Lower leg skin (tissue), 3 donors: ENCODE measurements at regions not wholly inside any gene's neighbourhood (a gene's known extent, or its start where the extent isn't known, plus 50 kb on each side); places are given as distances from the start of the nearest gene placed in this dataset.

Experiments
- CTCF ChIP-seq, 3 donors: fragments of 450-650 bp; IDR thresholded peaks; one replicate each; pipeline ENCODE4 v1.5.1; 2016; ENCODE audit warnings: antibody characterized with exemption in 3 of 3, mild to moderate bottlenecking in 3 of 3, moderate library complexity in 2 of 3
- POLR2A ChIP-seq, 2 donors: fragments of 450-650 bp; IDR thresholded peaks; one replicate each; pipeline ENCODE4 v1.6.1; 2016 to 2017; ENCODE audit warnings: antibody characterized with exemption in 2 of 2, mild to moderate bottlenecking in 1 of 2, moderate library complexity in 1 of 2

GRCh38 chr3:166052440-166052839 lies 215.2 kb upstream of the BCHE start:
- no peak for TF ChIP-seq POLR2A (IDR thresholded peaks at IDR 0.05)
- no peak for TF ChIP-seq CTCF (IDR thresholded peaks at IDR 0.05)
